ENCODE measurements at regions not wholly inside any gene's neighbourhood (a gene's known extent, or its start where the extent isn't known, plus 50 kb on each side); places are given as distances from the start of the nearest gene placed in this dataset.

DNA sequence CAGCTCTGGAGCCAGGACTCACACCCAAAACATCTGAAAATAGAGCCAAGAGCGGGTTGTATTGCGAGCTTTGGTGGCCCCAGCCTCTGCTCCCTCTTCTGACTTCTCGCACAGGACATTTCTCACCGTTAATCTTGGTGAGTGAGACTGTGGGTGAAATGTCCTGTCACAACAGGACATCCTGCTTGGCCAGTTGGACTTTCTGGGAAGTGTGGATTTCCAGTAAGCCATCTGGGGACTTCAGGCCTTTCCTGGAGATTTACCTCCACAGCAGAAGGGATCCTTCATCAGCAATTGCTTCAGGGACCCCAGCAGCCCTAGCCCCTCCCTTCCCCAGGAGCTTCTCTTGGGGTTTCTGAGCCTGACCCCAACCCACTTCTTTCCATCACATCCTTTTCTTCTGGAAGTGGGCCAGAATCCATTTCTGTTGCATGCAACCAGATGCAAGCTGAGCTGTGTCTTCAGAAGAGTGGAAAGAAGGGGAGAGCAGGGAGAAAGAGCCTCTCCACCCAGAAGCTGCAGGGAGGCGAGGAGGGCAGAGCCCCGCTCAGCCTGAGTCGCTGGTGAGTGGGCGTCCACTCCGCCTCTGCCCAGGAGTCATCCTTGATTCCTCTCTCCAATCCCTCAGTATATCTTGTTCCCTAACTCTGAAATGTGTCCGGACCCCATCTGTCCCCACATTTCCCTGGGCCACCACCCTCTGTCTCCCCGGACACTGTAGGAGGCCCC is 50.3 kb upstream of the GADD45G start:
- DNase-seq, result no peak

DNA sequence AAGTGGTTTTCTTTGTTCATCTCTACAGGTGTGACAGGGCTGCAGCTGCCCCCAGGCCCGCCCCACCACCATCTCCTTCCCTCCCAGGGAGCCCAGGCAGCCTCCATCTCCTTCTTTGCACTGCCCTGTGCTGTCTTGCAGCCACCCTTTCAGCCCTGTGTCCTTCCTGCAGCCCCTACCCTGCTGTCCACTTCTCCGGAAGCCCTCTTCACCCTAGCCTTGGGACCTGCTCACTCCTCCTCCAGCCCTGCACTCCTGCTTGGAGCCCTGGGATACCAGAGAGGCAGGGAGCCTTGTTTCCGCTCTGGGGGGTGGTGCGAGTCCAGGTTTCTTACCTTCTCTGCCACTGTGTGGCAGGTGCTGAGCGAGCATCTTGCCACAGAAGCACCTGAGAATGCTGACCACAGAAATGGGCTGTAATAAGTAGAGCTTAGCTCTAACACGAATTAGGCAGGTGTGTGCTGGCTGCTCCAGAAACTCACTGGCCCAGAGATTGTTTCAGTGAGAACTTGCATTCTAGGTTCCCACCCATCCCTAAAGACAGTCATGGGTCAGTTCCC is 51.3 kb upstream of the GADD45G start:
- peak; percentile 6 for DNase-seq

DNA sequence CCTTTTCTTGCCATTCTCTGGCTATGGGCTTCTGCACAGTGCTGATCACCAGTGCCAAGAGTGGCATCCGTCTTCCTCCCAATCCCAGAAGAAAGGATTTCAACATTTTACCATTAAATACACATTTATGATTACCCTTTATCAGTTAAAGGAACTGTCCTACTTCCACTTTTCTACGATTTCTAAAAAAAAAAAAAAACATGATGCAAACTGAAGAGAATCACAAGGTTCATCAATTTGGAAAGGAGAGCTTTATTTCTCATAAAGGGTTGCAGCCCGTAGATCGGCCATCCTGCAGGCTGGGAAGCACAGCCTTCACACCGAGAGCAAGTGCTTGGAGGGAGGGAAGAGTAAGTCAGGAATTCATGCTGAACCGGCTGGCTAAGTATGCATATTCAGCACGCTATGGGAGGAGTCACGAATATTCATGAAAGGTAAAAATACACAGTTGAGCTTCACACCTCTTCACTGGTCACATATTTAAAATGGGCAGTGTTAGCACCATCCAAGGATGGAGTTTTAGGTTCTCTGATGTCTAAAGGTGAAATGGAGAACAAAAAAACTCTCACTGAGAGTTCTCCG is 52.5 kb upstream of the SEMA4D start:
- no peak for DNase-seq

DNA sequence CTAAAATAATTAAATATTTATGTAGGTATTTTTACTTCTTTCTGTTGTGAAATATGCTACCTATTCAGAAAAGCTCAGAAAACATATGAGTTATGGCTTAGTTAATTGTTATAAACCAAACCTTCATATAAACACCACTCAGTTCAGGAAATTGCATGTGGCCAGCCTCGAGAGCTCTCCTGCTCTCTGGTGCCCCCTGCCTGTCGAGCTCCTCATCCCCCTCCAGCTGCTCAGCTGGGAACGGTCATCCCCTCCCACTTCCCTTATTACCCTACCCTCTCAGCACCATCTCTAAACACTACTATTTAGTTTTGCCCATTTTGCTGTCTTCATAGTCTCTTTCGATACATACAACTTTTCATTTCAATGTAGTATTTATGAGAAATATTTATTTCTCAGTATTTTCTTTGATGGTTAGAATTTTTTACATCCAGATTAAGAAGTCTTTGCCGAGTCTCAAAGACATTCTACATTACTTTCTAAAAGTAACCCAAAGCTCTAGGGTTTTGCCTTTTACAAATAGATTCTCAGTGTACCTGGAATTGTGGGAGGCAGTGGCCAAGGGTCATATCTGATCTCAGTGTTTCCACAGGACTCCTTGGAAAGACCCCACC is 51.2 kb upstream of the SEMA4D start:
- DNase-seq, result peak; percentile 78

DNA sequence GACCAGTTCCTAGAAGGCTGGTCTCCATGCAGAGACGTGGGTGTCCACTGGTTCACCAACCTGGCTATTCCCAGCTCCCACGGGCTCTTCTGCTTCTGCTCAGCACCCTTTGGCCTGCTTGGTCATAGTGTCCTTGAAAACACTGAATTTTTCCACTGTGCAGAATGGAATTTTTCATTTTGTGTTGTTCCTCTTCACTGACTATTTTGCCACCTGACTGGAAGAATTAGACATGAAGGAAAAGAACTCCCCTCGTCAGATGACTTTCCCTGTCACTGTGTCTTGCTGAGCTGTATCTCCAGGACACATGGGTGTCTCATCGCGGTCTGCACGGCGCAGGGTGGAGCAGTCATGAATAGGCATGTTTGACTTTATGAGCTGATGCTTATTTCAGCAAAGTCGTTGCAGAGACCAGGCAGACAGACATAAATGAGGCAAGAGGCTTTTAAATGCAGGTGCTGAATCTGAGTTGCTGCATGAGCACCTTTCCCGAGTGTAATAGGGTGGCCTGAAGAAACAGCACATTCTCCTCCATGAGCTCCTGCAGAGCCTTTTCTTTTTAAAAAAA is 50.2 kb upstream of the SEMA4D start:
- DNase-seq, result no peak
